Endothelial cell of umbilical vein (primary cell): ENCODE measurements at regions not wholly inside any gene's neighbourhood (a gene's known extent, or its start where the extent isn't known, plus 50 kb on each side); places are given as distances from the start of the nearest gene placed in this dataset.

Source experiments
- EZH2 ChIP-seq: IDR thresholded peaks from 2 replicates; pipeline ENCODE4 v1.6.1; 2012; ENCODE audit warnings: borderline replicate concordance, low read depth, mild to moderate bottlenecking, moderate library complexity, low read length, inconsistent platforms; ENCODE audit not compliant: severe bottlenecking
- MYC ChIP-seq: IDR thresholded peaks from one replicate; pipeline ENCODE4 v1.6.1; 2011; ENCODE audit warnings: mild to moderate bottlenecking, low read depth, low read length
- POLR2A ChIP-seq: IDR thresholded peaks from 2 replicates; pipeline ENCODE4 v1.6.1; 2012; ENCODE audit warnings: low read depth, mild to moderate bottlenecking, control low read depth, low read length

DNA sequence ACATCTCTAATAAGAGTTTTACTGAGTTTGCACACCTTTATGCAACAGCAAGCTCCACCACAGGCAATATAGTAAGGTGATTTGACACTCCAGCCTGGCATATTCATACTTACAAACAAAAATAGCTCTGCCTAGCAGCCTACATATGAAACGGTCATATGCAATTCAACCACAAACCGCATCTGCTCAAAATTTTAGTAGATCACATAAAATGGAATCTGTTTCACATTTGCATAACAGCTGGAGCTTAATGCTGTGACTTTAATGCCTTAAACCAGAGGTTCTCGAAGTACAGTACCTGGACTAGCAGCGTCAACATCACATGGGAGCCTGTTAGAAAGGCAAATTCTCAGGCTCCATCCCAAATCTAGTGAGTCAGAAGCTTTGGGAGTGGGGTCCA lies 578.4 kb downstream of the CDH11 start:
- TF ChIP-seq MYC (no peak), EZH2 (no peak), POLR2A (no peak)
